Trophoblast cell (in vitro differentiated cells and primary cell): ENCODE measurements at regions not wholly inside any gene's neighbourhood (a gene's known extent, or its start where the extent isn't known, plus 50 kb on each side); places are given as distances from the start of the nearest gene placed in this dataset.

Experiments
- DNase-seq, 2 donors: peaks; one replicate each; pipeline ENCODE4 v3.0.0-alpha.2; 2016
- H2AFZ ChIP-seq: 2 replicates; pipeline ENCODE4 v1.6.1; 2013; ENCODE audit warnings: low read length, moderate library complexity, mild to moderate bottlenecking; ENCODE audit not compliant: insufficient read depth, poor library complexity
- H2AK5ac ChIP-seq: 2 replicates; pipeline ENCODE4 v1.6.1; 2013; ENCODE audit warnings: mild to moderate bottlenecking, low read length
- H2BK120ac ChIP-seq: 2 replicates; pipeline ENCODE4 v1.6.1; 2013; ENCODE audit warnings: low read length, mild to moderate bottlenecking, moderate library complexity; ENCODE audit not compliant: insufficient read depth, poor library complexity
- H2BK12ac ChIP-seq: 2 replicates; pipeline ENCODE4 v1.6.1; 2013; ENCODE audit warnings: mild to moderate bottlenecking, low read length, moderate library complexity
- H2BK5ac ChIP-seq: 2 replicates; pipeline ENCODE4 v1.6.1; 2013; ENCODE audit warnings: low read length, low read depth, moderate library complexity, mild to moderate bottlenecking; ENCODE audit not compliant: poor library complexity
- H3K14ac ChIP-seq: 2 replicates; pipeline ENCODE4 v1.6.1; 2013; ENCODE audit warnings: mild to moderate bottlenecking, low read length
- H3K18ac ChIP-seq: 2 replicates; pipeline ENCODE4 v1.6.1; 2013; ENCODE audit warnings: mild to moderate bottlenecking, low read length
- H3K23ac ChIP-seq: 2 replicates; pipeline ENCODE4 v1.6.1; 2013; ENCODE audit warnings: low read length
- H3K27ac ChIP-seq: 2 replicates; pipeline ENCODE4 v1.5.1; 2013; ENCODE audit warnings: low read depth, mild to moderate bottlenecking, inconsistent platforms, low read length, moderate library complexity
- H3K27me3 ChIP-seq: 2 replicates; pipeline ENCODE4 v1.6.1; 2013; ENCODE audit warnings: inconsistent platforms, mild to moderate bottlenecking, low read length, moderate library complexity; ENCODE audit not compliant: insufficient read depth
- H3K36me3 ChIP-seq, 2 experiments: 1 replicate in 1 of 2; 2 replicates in 1 of 2; pipeline ENCODE4 v1.6.1; 2013; ENCODE audit warnings: low read length in 2 of 2, mild to moderate bottlenecking in 2 of 2, moderate library complexity in 1 of 2; ENCODE audit not compliant: insufficient read depth in 2 of 2, control insufficient read depth in 1 of 2
- H3K4ac ChIP-seq: 2 replicates; pipeline ENCODE4 v1.6.1; 2013; ENCODE audit warnings: low read depth, mild to moderate bottlenecking, low read length, moderate library complexity
- H3K4me1 ChIP-seq, 2 experiments: 1 replicate in 1 of 2; 2 replicates in 1 of 2; pipeline ENCODE4 v1.6.1; 2013; ENCODE audit warnings: low read length in 2 of 2, mild to moderate bottlenecking in 2 of 2, moderate library complexity in 1 of 2; ENCODE audit not compliant: insufficient read depth in 2 of 2, control insufficient read depth in 1 of 2
- H3K4me2 ChIP-seq: 2 replicates; pipeline ENCODE4 v1.6.1; 2013; ENCODE audit warnings: inconsistent platforms, mild to moderate bottlenecking, low read length, moderate library complexity
- H3K4me3 ChIP-seq: 2 replicates; pipeline ENCODE4 v1.5.1; 2013; ENCODE audit warnings: mild to moderate bottlenecking, low read depth, low read length, inconsistent platforms
- H3K79me1 ChIP-seq: one replicate; pipeline ENCODE4 v1.6.1; 2013; ENCODE audit warnings: low read length
- H3K79me2 ChIP-seq: 2 replicates; pipeline ENCODE4 v1.6.1; 2013; ENCODE audit warnings: low read length, mild to moderate bottlenecking; ENCODE audit not compliant: control insufficient read depth, insufficient read depth, poor library complexity
- H3K9ac ChIP-seq: 2 replicates; pipeline ENCODE4 v1.6.1; 2013; ENCODE audit warnings: mild to moderate bottlenecking, low read length
- H3K9me3 ChIP-seq: 2 replicates; pipeline ENCODE4 v1.6.1; 2013; ENCODE audit warnings: low read depth, mild to moderate bottlenecking, control low read depth, inconsistent platforms, low read length; ENCODE audit not compliant: insufficient read depth
- H4K12ac ChIP-seq: 2 replicates; pipeline ENCODE4 v1.6.1; 2013; ENCODE audit warnings: low read depth, mild to moderate bottlenecking, low read length, moderate library complexity
- H4K8ac ChIP-seq: 2 replicates; pipeline ENCODE4 v1.6.1; 2013; ENCODE audit warnings: low read depth, mild to moderate bottlenecking, low read length, moderate library complexity
- H4K91ac ChIP-seq: one replicate; pipeline ENCODE4 v1.6.1; 2013; ENCODE audit warnings: low read depth, mild to moderate bottlenecking, low read length, moderate library complexity
- WGBS: extraction: QIAGEN DNeasy Blood & Tissue Kit; methylation state at CpG from one replicate; pipeline ENCODE4 v1.1.7; 2013; ENCODE audit warnings: missing lambda C conversion rate; ENCODE audit not compliant: insufficient read length, insufficient coverage; ENCODE audit errors: extremely low coverage; 5-methylcytosine and 5-hydroxymethylcytosine counted together

DNA sequence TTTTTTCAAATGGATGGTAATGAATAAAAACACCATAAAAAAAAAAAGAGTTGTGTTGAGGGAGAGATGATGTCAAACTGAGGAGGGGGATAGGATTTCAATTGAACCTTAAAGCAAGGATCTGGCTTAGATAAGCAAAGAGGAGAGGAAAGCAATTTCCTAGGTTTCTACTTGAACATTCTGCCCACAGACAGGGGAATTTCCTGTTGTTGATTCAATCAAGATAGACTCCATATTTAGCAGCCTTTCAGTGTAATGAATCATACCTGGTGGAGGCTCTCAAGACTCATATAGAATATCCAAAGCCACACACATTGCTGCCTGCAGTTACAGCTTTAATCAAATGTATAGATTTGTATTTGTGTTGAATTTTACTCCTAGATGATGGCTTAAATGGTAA, 294.4 kb upstream of the PIK3C3 start:
- Histone ChIP-seq H3K4ac (no peak overlapping the region), H4K12ac (no peak overlapping the region), H3K27me3 (no peaks in the 10 kb centered on the region), H2AFZ (no peak overlapping the region), H3K36me3 (no peaks in the 10 kb centered on the region), H2AK5ac (no peak overlapping the region), H3K4me1 (no peaks in the 10 kb centered on the region), H3K79me2 (no peaks in the 10 kb centered on the region), H3K23ac (no peak overlapping the region), H4K91ac (no peak overlapping the region), H3K9ac (no peak overlapping the region), H2BK12ac (no peak overlapping the region), H3K18ac (no peak overlapping the region), H3K4me3 (no peak overlapping the region), H3K14ac (no peak overlapping the region), H2BK5ac (no peak overlapping the region), H3K9me3 (no peaks in the 10 kb centered on the region), H3K79me1 (no peaks in the 10 kb centered on the region), H2BK120ac (no peak overlapping the region), H3K4me2 (no peak overlapping the region), H4K8ac (no peak overlapping the region), H3K27ac (no peak overlapping the region)
- no peak for DNase-seq

DNA sequence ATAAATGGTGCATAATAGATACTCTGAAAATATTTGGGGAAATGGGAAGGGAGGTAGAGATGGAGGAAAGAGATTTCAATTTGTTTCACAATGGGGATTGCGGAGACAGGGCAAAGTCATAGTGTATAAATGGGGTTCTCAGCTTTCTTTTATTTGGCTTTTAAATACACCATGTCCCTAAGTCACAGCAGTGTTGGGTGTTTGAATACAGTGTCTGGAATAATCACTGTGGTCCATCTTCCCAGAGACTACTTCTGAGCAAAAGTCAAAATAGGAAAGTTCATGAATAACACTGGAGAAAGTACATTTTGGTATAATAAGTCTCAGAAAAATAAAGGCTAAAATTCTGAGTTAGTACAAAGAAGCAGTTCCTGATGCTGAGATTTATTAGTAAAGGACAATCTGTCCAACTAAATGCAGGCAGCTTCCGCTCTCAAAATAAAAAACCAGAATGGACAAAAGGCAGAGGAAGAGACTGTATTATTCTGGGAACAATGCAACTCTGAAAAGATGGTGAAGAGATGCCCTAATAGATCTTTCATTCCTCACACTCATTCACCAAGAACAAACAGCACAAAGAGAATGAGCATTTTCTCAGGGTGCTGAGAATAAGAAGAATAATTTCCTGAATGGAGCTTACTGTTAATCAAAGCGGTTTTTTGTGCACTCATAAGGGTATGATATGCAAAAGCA, 295.4 kb upstream of the PIK3C3 start:
- Histone ChIP-seq H3K36me3 (no peaks in the 10 kb centered on the region), H3K14ac (no peak overlapping the region), H2BK12ac (no peak overlapping the region), H3K9me3 (no peaks in the 10 kb centered on the region), H3K27me3 (no peaks in the 10 kb centered on the region), H3K79me1 (no peaks in the 10 kb centered on the region), H3K4ac (no peak overlapping the region), H4K12ac (no peak overlapping the region), H3K4me3 (no peak overlapping the region), H2AFZ (no peak overlapping the region), H4K91ac (no peak overlapping the region), H3K27ac (no peak overlapping the region), H3K4me1 (no peaks in the 10 kb centered on the region), H3K79me2 (no peaks in the 10 kb centered on the region), H2BK120ac (no peak overlapping the region), H4K8ac (no peak overlapping the region), H3K18ac (no peak overlapping the region), H2BK5ac (no peak overlapping the region), H3K9ac (no peak overlapping the region), H2AK5ac (no peak overlapping the region), H3K23ac (no peak overlapping the region), H3K4me2 (no peak overlapping the region)
- whole genome bisulfite sequencing, result no CpG with 5 or more reads among the region's 3 CpGs
- DNase-seq, result no peak

DNA sequence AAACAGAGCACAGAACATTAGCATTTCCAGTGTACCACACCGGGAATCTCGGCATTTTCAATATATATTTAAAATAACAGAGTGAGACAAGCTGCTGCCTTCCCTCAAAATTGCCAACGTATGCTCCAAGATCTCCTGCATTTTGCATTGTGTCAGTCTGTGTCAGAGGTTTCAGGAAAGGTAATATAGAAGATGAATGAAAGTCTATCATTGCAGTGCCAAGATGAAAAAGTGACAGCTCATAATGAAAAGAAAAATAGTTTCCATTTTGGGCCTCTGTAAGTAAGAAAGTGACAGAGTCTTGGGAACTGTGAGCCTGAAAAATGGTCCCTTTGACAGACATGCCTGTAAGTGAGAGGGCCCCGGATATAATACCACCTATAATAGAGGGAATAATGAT, 297.8 kb upstream of the PIK3C3 start:
- Histone ChIP-seq H3K36me3 (no peaks in the 10 kb centered on the region), H2BK120ac (no peak overlapping the region), H4K91ac (no peak overlapping the region), H2BK5ac (no peak overlapping the region), H3K23ac (no peak overlapping the region), H4K8ac (no peak overlapping the region), H3K4me3 (no peak overlapping the region), H3K79me1 (no peaks in the 10 kb centered on the region), H3K4ac (no peak overlapping the region), H3K18ac (no peak overlapping the region), H3K14ac (no peak overlapping the region), H3K4me1 (no peaks in the 10 kb centered on the region), H3K9ac (no peak overlapping the region), H3K27me3 (no peaks in the 10 kb centered on the region), H2AFZ (no peak overlapping the region), H3K9me3 (no peaks in the 10 kb centered on the region), H3K79me2 (no peaks in the 10 kb centered on the region), H2AK5ac (no peak overlapping the region), H3K27ac (no peak overlapping the region), H2BK12ac (no peak overlapping the region), H3K4me2 (no peak overlapping the region), H4K12ac (no peak overlapping the region)
- WGBS, result no CpG with 5 or more reads among the region's 4 CpGs
- DNase-seq, result no peak

DNA sequence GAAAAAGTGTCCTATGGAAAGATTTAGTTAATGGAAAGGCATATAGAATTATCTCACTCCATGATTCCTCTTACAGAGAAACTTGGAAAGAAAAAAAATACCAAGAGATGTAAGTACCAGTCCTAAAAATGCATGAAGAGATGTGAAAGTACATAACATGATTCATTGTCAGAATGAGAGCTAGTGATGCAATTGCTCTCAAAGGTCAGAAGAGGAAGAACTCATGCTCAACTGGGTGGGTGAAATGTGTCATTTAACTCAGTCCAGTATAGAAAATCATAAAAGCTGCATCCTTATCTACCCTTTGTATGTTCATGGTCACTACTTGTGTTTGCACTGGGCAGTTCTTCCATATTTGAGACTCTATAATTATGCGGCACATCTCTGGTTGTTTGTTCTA, 300.0 kb upstream of the PIK3C3 start:
- no peak for DNase-seq
- no peak overlapping the region for H2BK12ac ChIP-seq
- no peak overlapping the region for H3K4me2 ChIP-seq
- H2BK120ac ChIP-seq, result no peak overlapping the region
- no peak overlapping the region for H3K23ac ChIP-seq
- no peak overlapping the region for H4K12ac ChIP-seq
- no peak overlapping the region for H3K14ac ChIP-seq
- no peak overlapping the region for H3K4ac ChIP-seq
- H3K27me3 ChIP-seq, result no peaks in the 10 kb centered on the region
- H2AFZ ChIP-seq, result no peak overlapping the region
- no CpG with 5 or more reads among the region's 1 CpG for WGBS
- H2BK5ac ChIP-seq, result no peak overlapping the region
- H3K4me3 ChIP-seq, result no peak overlapping the region
- H3K9ac ChIP-seq, result no peak overlapping the region
- no peaks in the 10 kb centered on the region for H3K79me2 ChIP-seq
- no peak overlapping the region for H2AK5ac ChIP-seq
- no peak overlapping the region for H4K91ac ChIP-seq
- H3K18ac ChIP-seq, result no peak overlapping the region
- H3K4me1 ChIP-seq, result no peaks in the 10 kb centered on the region
- no peaks in the 10 kb centered on the region for H3K79me1 ChIP-seq
- no peak overlapping the region for H3K27ac ChIP-seq
- H3K36me3 ChIP-seq, result no peaks in the 10 kb centered on the region
- H4K8ac ChIP-seq, result no peak overlapping the region
- no peaks in the 10 kb centered on the region for H3K9me3 ChIP-seq
